DMS153 treated with DMSO at 0.1 percent for 48 hours (cell line): ENCODE measurements at regions not wholly inside any gene's neighbourhood (a gene's known extent, or its start where the extent isn't known, plus 50 kb on each side); places are given as distances from the start of the nearest gene placed in this dataset.
"Not testable (repeated sequence)": the region's sequence is repeated elsewhere in the genome, so short reads cannot be mapped to it uniquely, and the experiment has no call there.

Experiments used
- DNase-seq: peaks from one replicate; lab custom pipeline; 2025; ENCODE audit not compliant: unreplicated experiment; lab: John Stamatoyannopoulos, UW

- DNase-seq: no peak
These were observed 66.1 kb upstream of the SMURF2 start for GRCh38 chr17:64728041-64728695.

GRCh38 chr17:64726025-64726424 is 63.9 kb upstream of the SMURF2 start:
- not testable (repeated sequence) for DNase-seq

- not testable (repeated sequence) for DNase-seq
These were observed 62.1 kb upstream of the SMURF2 start for GRCh38 chr17:64724246-64724645.

GRCh38 chr17:64723781-64724180 is 61.7 kb upstream of the SMURF2 start:
- DNase-seq: no peak

GRCh38 chr17:64721556-64721955 is 59.4 kb upstream of the SMURF2 start:
- not testable (repeated sequence) for DNase-seq

GRCh38 chr17:64720253-64720652 is 58.1 kb upstream of the SMURF2 start:
- not testable (repeated sequence) for DNase-seq

- DNase-seq: not testable (repeated sequence)
These were observed 57.4 kb upstream of the SMURF2 start for GRCh38 chr17:64719517-64719916.

GRCh38 chr17:64718816-64719215 is 56.7 kb upstream of the SMURF2 start:
- not testable (repeated sequence) for DNase-seq

GRCh38 chr17:64718058-64718457 is 56.0 kb upstream of the SMURF2 start:
- no peak for DNase-seq

GRCh38 chr17:64716496-64716895 is 54.4 kb upstream of the SMURF2 start:
- not testable (repeated sequence) for DNase-seq

GRCh38 chr17:64713786-64714185 is 51.7 kb upstream of the SMURF2 start:
- not testable (repeated sequence) for DNase-seq

- not testable (repeated sequence) for DNase-seq
These were observed 50.6 kb upstream of the SMURF2 start for GRCh38 chr17:64712557-64713351.
